Pancreas (tissue), 10 donors: ENCODE measurements at regions not wholly inside any gene's neighbourhood (a gene's known extent, or its start where the extent isn't known, plus 50 kb on each side); places are given as distances from the start of the nearest gene placed in this dataset.

Source experiments
- ATAC-seq, 4 donors: fragments of 200-7000 bp; cut with Tn5 transposase; one replicate each; pipeline versions ENCODE4 v1.8.0 to v1.9.1; 2020; ENCODE audit warnings: mild to moderate bottlenecking in 4 of 4, moderate library complexity in 4 of 4
- DNase-seq, 6 donors: peaks; one replicate each; pipeline ENCODE4 v3.0.0-alpha.2; 2020
- FAIRE-seq: peaks from 2 replicates; lab custom pipeline; 2012; peaks lifted over from hg19 to GRCh38; lab: Jason Lieb, UNC
- H3K27ac ChIP-seq, 4 donors: fragments of 200-600 bp; sonication (generic); 1 replicate in 3 of 4; 2 replicates in 1 of 4; pipeline versions ENCODE4 v1.5.0 to v1.8.0; 2020
- H3K27me3 ChIP-seq, 4 donors: fragments of 200-600 bp; one replicate each; pipeline ENCODE4 v1.8.0; 2021
- H3K36me3 ChIP-seq, 3 donors: fragments of 200-600 bp; sonication (generic) in 1 of 3; one replicate each; pipeline versions ENCODE4 v1.5.0 to v1.8.0; 2020 to 2021
- H3K4me1 ChIP-seq, 3 donors: fragments of 200-600 bp; one replicate each; pipeline ENCODE4 v1.8.0; 2021
- H3K4me3 ChIP-seq, 4 donors: fragments of 200-600 bp; sonication (generic) in 2 of 4; one replicate each; pipeline versions ENCODE4 v1.5.0 to v1.8.0; 2020 to 2021
- H3K9me3 ChIP-seq, 4 donors: fragments of 200-600 bp; one replicate each; pipeline ENCODE4 v1.8.0; 2021
- CTCF ChIP-seq, 4 donors: fragments of 200-600 bp; sonication (generic) in 3 of 4; IDR thresholded peaks; one replicate each; pipeline versions ENCODE4 v1.5.0 to v1.8.0; 2021; ENCODE audit warnings: antibody characterized with exemption in 4 of 4
- WGBS, 2 donors: extraction: QIAGEN DNeasy Blood & Tissue Kit; methylation state at CpG; one replicate each; pipeline ENCODE4 v1.1.7; 2013; 5-methylcytosine and 5-hydroxymethylcytosine counted together
- intact Hi-C, 3 donors: fragments of 100-400 bp; cut with DNase I; formaldehyde crosslinking; loops; one replicate each; pipeline versions ENCODE4 v1.11.1 to v1.14.2; 2022
- donor health status: healthy with polysubstance abuse.
- donor health status: DM: no; HTN: no; CAD: no; lungs with moderate emphysema.
- donor health status: DM: no; HTN: no; CAD: no.
- donor health status: control.
- donor health status: control.
- donor health status: Bipolar disorder and iron deficiency.
- donor health status: DM: yes; HTN: yes; CAD: no.
- donor health status: DM: no; HTN: no; CAD: no.
- donor health status: DM: no; HTN: no; CAD: no.
- donor health status: DM: yes; HTN: yes; CAD: no.

GRCh38 chr4:187215438-187215837 lies 491.8 kb upstream of the FAT1 start:
- ATAC-seq (no peak), DNase-seq (no peak), FAIRE-seq (no peak)
- intact Hi-C loops = no loop called here
- no peak overlapping the region for H3K27ac ChIP-seq
- no peak overlapping the region for H3K4me3 ChIP-seq
- H3K9me3 ChIP-seq = no peaks in the 10 kb centered on the region
- H3K36me3 ChIP-seq = no peaks in the 10 kb centered on the region
- no peaks in the 10 kb centered on the region for H3K27me3 ChIP-seq
- no peaks in the 10 kb centered on the region for H3K4me1 ChIP-seq
- WGBS, 2 donors = 90 to 92% methylated on average over 17 of the region's 17 CpGs
- TF ChIP-seq CTCF (IDR thresholded peaks at IDR 0.05) = no peak

- no peak for TF ChIP-seq CTCF (IDR thresholded peaks at IDR 0.05)
- Histone ChIP-seq H3K27me3 (no peaks in the 10 kb centered on the region), H3K36me3 (no peaks in the 10 kb centered on the region), H3K4me3 (no peak overlapping the region), H3K4me1 (no peaks in the 10 kb centered on the region), H3K27ac (no peak overlapping the region), H3K9me3 (no peaks in the 10 kb centered on the region)
- intact Hi-C loops = no loop called here
- WGBS, 2 donors = 85 to 88% methylated on average over 20 of the region's 20 CpGs
- FAIRE-seq (no peak), ATAC-seq (no peak), DNase-seq (no peak)
These were observed 495.1 kb upstream of the FAT1 start for GRCh38 chr4:187218705-187219245.

- Histone ChIP-seq H3K27ac (no peak overlapping the region), H3K27me3 (no peaks in the 10 kb centered on the region), H3K9me3 (no peaks in the 10 kb centered on the region), H3K4me3 (no peak overlapping the region), H3K4me1 (no peaks in the 10 kb centered on the region), H3K36me3 (no peaks in the 10 kb centered on the region)
- no peak for DNase-seq
- WGBS, 2 donors = 59 to 69% methylated on average over 5 of the region's 5 CpGs
- intact Hi-C loops = no loop called here
- FAIRE-seq = no peak
- TF ChIP-seq CTCF (IDR thresholded peaks at IDR 0.05) = no peak
- no peak for ATAC-seq
These were observed 500.9 kb upstream of the FAT1 start for GRCh38 chr4:187224560-187224959.

GRCh38 chr4:187227907-187228704 lies 504.4 kb upstream of the FAT1 start:
- Histone ChIP-seq H3K27ac (no peak overlapping the region), H3K27me3 (no peaks in the 10 kb centered on the region), H3K9me3 (no peaks in the 10 kb centered on the region), H3K4me3 (no peak overlapping the region), H3K4me1 (no peaks in the 10 kb centered on the region), H3K36me3 (no peaks in the 10 kb centered on the region)
- WGBS, 2 donors = 73 to 77% methylated on average over 6 of the region's 6 CpGs
- no peak for DNase-seq
- intact Hi-C loops = no loop called here
- TF ChIP-seq CTCF (IDR thresholded peaks at IDR 0.05) = no peak
- ATAC-seq = no peak
- FAIRE-seq = no peak

- no peak for TF ChIP-seq CTCF (IDR thresholded peaks at IDR 0.05)
- no peak overlapping the region for H3K27ac ChIP-seq
- no peaks in the 10 kb centered on the region for H3K4me1 ChIP-seq
- no peak overlapping the region for H3K4me3 ChIP-seq
- 43 to 51% methylated on average over 3 of the region's 3 CpGs for WGBS, 2 donors
- no peaks in the 10 kb centered on the region for H3K36me3 ChIP-seq
- no peaks in the 10 kb centered on the region for H3K9me3 ChIP-seq
- FAIRE-seq (no peak), ATAC-seq (no peak), DNase-seq (no peak)
- H3K27me3 ChIP-seq = no peaks in the 10 kb centered on the region
- intact Hi-C loops = no loop called here
These were observed 508.5 kb upstream of the FAT1 start for GRCh38 chr4:187232196-187232595.
